IPS-18c (cell line): ENCODE measurements at regions not wholly inside any gene's neighbourhood (a gene's known extent, or its start where the extent isn't known, plus 50 kb on each side); places are given as distances from the start of the nearest gene placed in this dataset.

Experiments
- H3K4me3 ChIP-seq: 2 replicates; pipeline ENCODE4 v1.7.0; 2013; ENCODE audit warnings: low read depth, mild to moderate bottlenecking, low read length, moderate library complexity; ENCODE audit not compliant: insufficient read depth
- H3K9me3 ChIP-seq: one replicate; pipeline ENCODE4 v1.6.1; 2013; ENCODE audit warnings: mild to moderate bottlenecking, low read length, moderate library complexity; ENCODE audit not compliant: control insufficient read depth, insufficient read depth

- no peaks in the 10 kb centered on the region for H3K9me3 ChIP-seq
- no peak overlapping the region for H3K4me3 ChIP-seq
Observed at GRCh38 chr6:166770216-166771116, 143.4 kb upstream of the RPS6KA2 start.

- Histone ChIP-seq H3K9me3 (no peaks in the 10 kb centered on the region), H3K4me3 (no peak overlapping the region)
Observed at GRCh38 chr6:166769648-166770047, 142.6 kb upstream of the RPS6KA2 start.

- no peaks in the 10 kb centered on the region for H3K9me3 ChIP-seq
- no peak overlapping the region for H3K4me3 ChIP-seq
Observed at GRCh38 chr6:166768761-166769160, 141.7 kb upstream of the RPS6KA2 start.

DNA sequence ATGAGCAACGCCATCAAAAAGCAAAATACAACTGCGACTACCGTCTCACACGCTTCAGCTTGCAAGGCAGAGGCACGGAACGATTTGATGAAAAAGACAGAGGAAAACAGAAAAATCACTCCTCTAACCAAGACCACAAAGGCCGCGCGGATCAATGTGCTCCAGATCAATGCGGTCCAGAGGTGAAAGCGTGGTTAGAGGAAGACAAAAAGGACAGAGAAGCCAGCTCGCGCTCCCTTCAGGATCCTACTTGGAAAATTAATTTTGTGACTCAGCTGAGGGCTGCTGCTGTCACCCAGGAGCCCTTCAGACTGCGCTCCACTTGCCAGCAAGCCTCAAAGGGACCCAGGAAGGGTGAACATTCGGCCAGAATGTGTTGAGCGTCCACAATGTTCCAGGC, 140.2 kb upstream of the RPS6KA2 start:
- Histone ChIP-seq H3K4me3 (no peak overlapping the region), H3K9me3 (no peaks in the 10 kb centered on the region)

GRCh38 chr6:166766769-166767168, 139.7 kb upstream of the RPS6KA2 start:
- Histone ChIP-seq H3K4me3 (no peak overlapping the region), H3K9me3 (no peaks in the 10 kb centered on the region)

- no peaks in the 10 kb centered on the region for H3K9me3 ChIP-seq
- no peak overlapping the region for H3K4me3 ChIP-seq
Observed at GRCh38 chr6:166765234-166765541, 138.1 kb upstream of the RPS6KA2 start.

DNA sequence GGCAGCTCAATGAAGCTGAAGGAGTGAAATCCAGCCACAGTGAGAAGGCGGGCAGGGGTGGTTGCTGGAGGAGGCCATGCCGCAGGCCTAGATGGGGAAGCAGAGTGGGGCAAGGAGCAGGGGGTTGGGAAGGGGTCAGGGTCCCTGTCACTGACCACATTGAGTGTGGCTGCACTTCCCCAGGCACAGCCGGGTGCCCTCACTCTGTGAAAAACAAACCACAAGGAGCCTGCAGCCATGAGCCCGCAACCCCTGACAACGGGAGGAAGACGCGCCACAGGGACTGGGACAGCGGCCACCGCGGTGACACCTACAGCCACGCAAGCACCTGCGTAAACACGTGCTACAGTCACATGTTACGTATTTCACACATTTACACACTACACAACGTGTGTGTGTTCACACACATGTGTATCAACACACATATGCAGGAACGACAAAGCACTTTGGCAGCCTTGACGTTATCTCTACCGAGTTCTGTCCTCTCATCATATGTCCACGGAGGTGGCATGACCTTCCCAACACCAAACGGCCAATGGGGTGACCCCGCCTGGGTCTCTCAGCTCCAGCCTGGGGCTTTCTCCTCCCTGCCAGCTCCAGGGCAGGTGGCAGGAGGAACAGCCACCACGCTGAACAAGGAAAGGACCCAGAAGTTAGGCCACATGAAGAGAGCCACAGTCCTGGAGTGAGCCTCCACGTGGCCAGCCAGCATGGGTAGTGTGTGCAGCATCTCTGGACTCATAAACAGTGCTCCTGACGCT, 137.6 kb upstream of the RPS6KA2 start:
- no peaks in the 10 kb centered on the region for H3K9me3 ChIP-seq
- H3K4me3 ChIP-seq: no peak overlapping the region

DNA sequence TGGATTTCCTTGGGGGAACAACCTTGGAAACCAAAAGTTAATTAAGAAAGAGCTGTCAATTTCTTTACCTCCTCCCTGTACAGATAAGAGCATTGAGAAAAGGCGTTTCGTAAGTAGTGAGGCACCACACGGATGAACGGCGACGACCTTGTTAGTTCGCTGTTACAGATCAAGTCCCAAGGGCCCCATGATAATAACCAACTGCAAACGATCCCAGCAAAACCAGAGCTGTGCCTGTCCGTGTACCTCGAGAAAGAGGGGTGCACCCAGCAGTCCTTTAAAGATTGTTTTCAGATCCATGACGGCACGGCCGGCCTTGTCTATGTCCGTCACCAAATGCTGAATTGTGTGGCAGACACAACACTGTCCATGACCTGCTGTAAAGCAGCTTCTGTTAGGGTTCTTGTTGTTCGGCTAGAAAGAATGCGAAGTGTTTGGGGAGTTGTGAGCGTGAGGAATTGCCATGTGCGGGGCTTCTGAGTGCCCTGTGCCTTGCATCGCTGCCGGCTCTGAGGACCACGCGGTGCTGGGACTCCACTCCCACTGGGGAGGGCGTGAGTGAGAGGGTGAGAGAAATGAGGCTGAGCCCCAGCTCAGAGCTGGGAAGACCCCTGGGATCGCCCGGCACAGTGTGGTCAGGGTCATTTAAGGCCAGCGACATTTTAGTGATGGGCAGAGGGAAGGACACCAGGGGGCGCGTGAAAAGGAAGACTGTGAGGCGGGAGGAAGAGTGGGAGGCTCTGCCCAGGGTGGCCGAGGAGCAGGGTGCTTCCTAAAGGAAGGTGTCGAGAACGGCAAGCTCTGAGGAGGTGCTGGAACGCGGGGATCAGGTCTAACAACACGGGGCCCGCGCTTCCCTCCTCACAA, 136.8 kb upstream of the RPS6KA2 start:
- no peak overlapping the region for H3K4me3 ChIP-seq
- no peaks in the 10 kb centered on the region for H3K9me3 ChIP-seq

DNA sequence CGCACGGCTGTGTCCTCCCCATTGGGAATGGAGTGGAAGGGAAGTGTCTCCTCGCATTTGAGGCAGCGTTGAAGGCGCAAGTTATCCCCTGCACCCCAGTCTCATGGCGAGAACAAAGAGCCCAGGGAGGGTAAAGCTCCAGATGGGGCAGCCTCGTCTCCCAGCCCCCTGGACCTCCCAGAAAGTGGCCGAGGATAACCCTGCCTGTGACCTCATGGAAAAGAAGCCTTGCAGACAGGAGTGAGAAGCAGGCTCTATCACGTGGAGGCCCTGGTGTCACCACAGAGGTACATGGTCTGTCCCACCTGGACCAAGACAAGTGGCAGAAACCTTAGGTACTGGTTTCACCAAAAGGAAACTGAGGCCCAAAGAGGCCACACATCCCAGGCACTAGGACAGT, 134.8 kb upstream of the RPS6KA2 start:
- no peak overlapping the region for H3K4me3 ChIP-seq
- no peaks in the 10 kb centered on the region for H3K9me3 ChIP-seq

DNA sequence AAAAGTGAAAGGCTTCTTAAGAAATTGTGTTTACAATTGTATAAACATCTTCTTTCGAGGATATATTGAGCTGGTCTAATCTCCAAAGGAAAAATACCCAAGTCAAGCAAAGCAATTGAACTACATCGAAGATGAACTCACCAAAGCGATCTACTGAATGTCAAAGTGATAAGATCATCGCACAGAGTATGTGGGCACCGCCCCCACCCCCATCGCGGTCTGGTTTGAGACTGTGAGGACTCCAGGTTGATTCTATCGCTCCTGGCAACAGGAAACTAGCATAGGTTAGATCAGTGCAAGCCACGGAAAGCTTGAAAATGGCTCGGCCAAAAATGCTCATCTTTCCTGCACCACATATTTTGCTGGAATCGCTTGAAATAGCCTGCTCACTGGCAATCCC, 133.2 kb upstream of the RPS6KA2 start:
- Histone ChIP-seq H3K4me3 (no peak overlapping the region), H3K9me3 (no peaks in the 10 kb centered on the region)

DNA sequence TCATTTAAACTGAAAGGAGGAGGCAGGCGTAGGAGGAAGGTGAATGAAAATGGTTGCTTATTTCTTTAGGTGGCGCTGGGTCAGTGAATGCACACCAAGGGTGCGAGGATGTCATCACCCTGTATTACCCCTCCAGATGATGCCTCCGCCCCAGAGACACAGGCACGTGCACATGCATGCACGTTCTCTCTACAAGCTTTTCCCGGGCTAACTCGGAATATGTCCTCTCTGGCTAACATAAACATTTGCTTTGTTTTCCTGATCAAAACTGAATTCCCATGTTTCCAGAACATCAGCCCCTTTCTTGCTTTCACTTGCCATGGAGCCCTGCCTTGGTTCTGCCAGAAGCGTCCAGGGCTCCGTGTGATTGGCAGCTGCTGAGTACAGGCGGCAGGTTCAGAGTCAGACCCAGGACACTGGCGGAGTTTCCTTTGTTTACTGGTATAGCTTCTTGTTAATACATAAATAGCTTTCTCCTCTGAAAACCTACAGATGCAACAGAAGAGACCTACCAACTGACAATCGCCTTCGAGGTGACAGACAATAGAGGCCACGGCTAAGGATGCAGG, 131.2 kb upstream of the RPS6KA2 start:
- Histone ChIP-seq H3K9me3 (peaks cover 2% of the 10 kb centered on the region), H3K4me3 (no peak overlapping the region)

GRCh38 chr6:166757232-166758135, 130.4 kb upstream of the RPS6KA2 start:
- Histone ChIP-seq H3K9me3 (peaks cover 2% of the 10 kb centered on the region), H3K4me3 (no peak overlapping the region)

- peaks cover 2% of the 10 kb centered on the region for H3K9me3 ChIP-seq
- H3K4me3 ChIP-seq: no peak overlapping the region
Observed at GRCh38 chr6:166754218-166755030, 127.4 kb upstream of the RPS6KA2 start.

GRCh38 chr6:166752928-166753721, 126.1 kb upstream of the RPS6KA2 start:
- peaks cover 2% of the 10 kb centered on the region for H3K9me3 ChIP-seq
- H3K4me3 ChIP-seq: no peak overlapping the region

DNA sequence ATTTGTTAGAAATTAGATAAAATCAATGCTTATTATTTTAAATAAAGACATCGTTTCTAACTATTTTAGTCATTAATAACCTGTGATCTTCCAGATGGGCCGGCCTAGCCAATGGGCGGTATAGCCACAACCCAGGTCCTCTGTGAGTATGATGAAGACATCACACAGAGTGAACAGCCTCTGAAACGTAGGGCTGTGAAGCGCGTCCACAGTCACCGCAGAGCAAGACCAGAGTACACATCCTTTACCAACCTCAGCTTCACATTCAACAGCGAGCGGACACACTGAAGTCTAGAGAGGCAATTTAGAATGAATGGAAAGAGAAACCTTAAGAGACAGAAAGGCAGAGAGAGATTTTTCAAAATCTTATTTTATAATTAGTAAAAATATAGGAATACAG, 125.0 kb upstream of the RPS6KA2 start:
- no peak overlapping the region for H3K4me3 ChIP-seq
- peaks cover 2% of the 10 kb centered on the region for H3K9me3 ChIP-seq
